GM12878 (cell line): ENCODE measurements at regions not wholly inside any gene's neighbourhood (a gene's known extent, or its start where the extent isn't known, plus 50 kb on each side); places are given as distances from the start of the nearest gene placed in this dataset.

Experiments
- CTCF ChIP-seq, 3 experiments: IDR thresholded peaks in 2 of 3; conservative IDR thresholded peaks in 1 of 3; 2 replicates each; pipeline ENCODE4 v1.5.1; 2011; ENCODE audit warnings: low read depth in 3 of 3, low read length in 3 of 3, mild to moderate bottlenecking in 3 of 3, control low read depth in 2 of 3, moderate library complexity in 2 of 3, inconsistent platforms in 1 of 3, mixed read lengths in 1 of 3; ENCODE audit not compliant: control insufficient read depth in 2 of 3, insufficient read depth in 1 of 3; ENCODE audit errors: extremely low read depth in 1 of 3
- E2F4 ChIP-seq: IDR thresholded peaks from 2 replicates; pipeline ENCODE4 v1.6.1; 2012; ENCODE audit warnings: low read depth, low read length, improper control_type of control experiment
- EED ChIP-seq: sonication (generic); IDR thresholded peaks from 2 replicates; pipeline ENCODE4 v1.6.1; 2016; ENCODE audit warnings: antibody characterized with exemption, low read depth
- EP300 ChIP-seq, 2 experiments: fragments of 150-350 bp in 1 of 2; IDR thresholded peaks; 2 replicates each; pipeline ENCODE4 v1.6.1; 2011 to 2012; ENCODE audit warnings: low read depth in 2 of 2, low read length in 2 of 2, borderline replicate concordance in 1 of 2, improper control_type of control experiment in 1 of 2, inconsistent platforms in 1 of 2; ENCODE audit not compliant: control insufficient read depth in 1 of 2
- HDAC2 ChIP-seq: fragments of 200-600 bp; sonication (generic); IDR thresholded peaks from 2 replicates; pipeline ENCODE4 v1.6.1; 2017
- HDGF ChIP-seq: fragments of 450-650 bp; IDR thresholded peaks from 2 replicates; pipeline ENCODE4 v1.6.1; 2016; ENCODE audit warnings: antibody characterized with exemption
- JUND ChIP-seq: IDR thresholded peaks from 2 replicates; pipeline ENCODE4 v1.6.1; 2012; ENCODE audit warnings: low read depth, mild to moderate bottlenecking, low read length, improper control_type of control experiment, moderate library complexity
- POLR2AphosphoS2 ChIP-seq: IDR thresholded peaks from 2 replicates; pipeline ENCODE4 v1.6.1; 2011; ENCODE audit warnings: low read depth, mild to moderate bottlenecking, low read length, improper control_type of control experiment, moderate library complexity
- RAD21 ChIP-seq: IDR thresholded peaks from 2 replicates; pipeline ENCODE4 v1.6.1; 2011; ENCODE audit warnings: mild to moderate bottlenecking, low read depth, low read length, moderate library complexity; ENCODE audit not compliant: insufficient read depth
- REST ChIP-seq: IDR thresholded peaks from 2 replicates; pipeline ENCODE4 v1.6.1; 2012; ENCODE audit warnings: mild to moderate bottlenecking, low read depth, low read length
- SREBF2 ChIP-seq: IDR thresholded peaks from 2 replicates; pipeline ENCODE4 v1.6.1; 2012; ENCODE audit warnings: mild to moderate bottlenecking, low read length
- TBL1XR1 ChIP-seq: IDR thresholded peaks from 2 replicates; pipeline ENCODE4 v1.6.1; 2012; ENCODE audit warnings: low read depth, low read length, improper control_type of control experiment

DNA sequence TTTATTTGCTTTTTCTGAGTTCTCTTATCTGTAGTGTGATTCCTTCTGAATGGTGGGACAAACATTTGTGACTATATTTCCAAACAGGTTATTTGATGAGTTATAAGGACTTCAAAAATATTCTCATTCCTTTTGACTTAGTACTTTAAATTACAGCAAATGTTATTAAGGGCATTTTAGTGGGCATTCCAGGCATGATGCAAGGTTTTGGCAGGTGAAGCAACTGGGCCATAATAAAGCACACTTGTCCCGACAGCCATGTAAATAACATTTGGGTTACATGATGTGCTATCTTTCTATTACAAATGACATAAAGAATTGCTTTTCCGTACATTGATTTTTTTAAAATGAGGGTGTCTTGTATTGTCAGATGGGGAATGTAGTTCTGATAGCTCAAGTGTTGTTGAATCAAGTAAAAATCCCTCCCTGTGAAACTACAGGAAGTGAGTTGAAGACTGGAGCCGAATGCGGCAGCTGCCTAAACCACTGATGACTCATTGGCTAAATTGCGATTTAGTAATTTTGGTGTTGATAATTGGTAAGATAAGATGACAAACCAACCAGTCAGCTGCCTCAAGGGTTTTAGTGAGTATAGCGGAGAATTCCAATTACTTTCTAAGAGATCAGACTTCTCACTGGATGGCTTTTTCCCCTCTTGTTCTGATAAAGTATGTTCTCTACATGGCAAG is 231.3 kb upstream of the NPY start:
- TF ChIP-seq EED: no peak
- TF ChIP-seq POLR2AphosphoS2: no peak
- TF ChIP-seq TBL1XR1: no peak
- no peak for TF ChIP-seq EP300 (IDR thresholded peaks at IDR 0.05; ENCODE audit: borderline replicate concordance in 1 of 2, control insufficient read depth in 1 of 2, low read depth in 2 of 2, low read length in 2 of 2)
- no peak for TF ChIP-seq JUND
- TF ChIP-seq CTCF (IDR thresholded peaks at IDR 0.05 in 2 of 3, conservative IDR thresholded peaks at IDR 0.05 in 1 of 3; ENCODE audit: control insufficient read depth in 2 of 3, extremely low read depth in 1 of 3, insufficient read depth in 1 of 3, low read depth in 3 of 3, low read length in 3 of 3): no peak
- no peak for TF ChIP-seq SREBF2
- no peak for TF ChIP-seq HDAC2
- no peak for TF ChIP-seq RAD21
- no peak for TF ChIP-seq HDGF
- no peak for TF ChIP-seq E2F4
- TF ChIP-seq REST: no peak
